Lower leg skin (tissue), 3 donors: ENCODE measurements at regions not wholly inside any gene's neighbourhood (a gene's known extent, or its start where the extent isn't known, plus 50 kb on each side); places are given as distances from the start of the nearest gene placed in this dataset.

Experiments used
- CTCF ChIP-seq, 3 donors: fragments of 450-650 bp; IDR thresholded peaks; one replicate each; pipeline ENCODE4 v1.5.1; 2016; ENCODE audit warnings: antibody characterized with exemption in 3 of 3, mild to moderate bottlenecking in 3 of 3, moderate library complexity in 2 of 3
- POLR2A ChIP-seq, 2 donors: fragments of 450-650 bp; IDR thresholded peaks; one replicate each; pipeline ENCODE4 v1.6.1; 2016 to 2017; ENCODE audit warnings: antibody characterized with exemption in 2 of 2, mild to moderate bottlenecking in 1 of 2, moderate library complexity in 1 of 2

GRCh38 chr3:18224426-18224825 lies 200.7 kb downstream of the SATB1 start:
- no peak for TF ChIP-seq CTCF (IDR thresholded peaks at IDR 0.05)
- no peak for TF ChIP-seq POLR2A (IDR thresholded peaks at IDR 0.05)
